Parathyroid adenoma (tissue), 2 donors: ENCODE measurements at regions not wholly inside any gene's neighbourhood (a gene's known extent, or its start where the extent isn't known, plus 50 kb on each side); places are given as distances from the start of the nearest gene placed in this dataset.

Source experiments
- H2AFZ ChIP-seq: fragments of 300-600 bp; sonication (generic); one replicate; pipeline ENCODE4 v1.7.0; 2017; ENCODE audit warnings: antibody characterized with exemption, mild to moderate bottlenecking
- H3K27ac ChIP-seq: fragments of 300-600 bp; sonication (generic); one replicate; pipeline ENCODE4 v1.7.0; 2017
- H3K27me3 ChIP-seq: fragments of 300-600 bp; sonication (generic); one replicate; pipeline ENCODE4 v1.7.0; 2017; ENCODE audit warnings: low read length; ENCODE audit not compliant: control insufficient read depth, insufficient read depth
- H3K36me3 ChIP-seq: fragments of 300-600 bp; sonication (generic); one replicate; pipeline ENCODE4 v1.7.0; 2017; ENCODE audit warnings: low read length; ENCODE audit not compliant: control insufficient read depth, insufficient read depth
- H3K4me1 ChIP-seq: fragments of 300-600 bp; sonication (generic); one replicate; pipeline ENCODE4 v1.7.0; 2017; ENCODE audit warnings: control low read depth
- H3K4me2 ChIP-seq: fragments of 300-600 bp; sonication (generic); one replicate; pipeline ENCODE4 v1.7.0; 2017; ENCODE audit warnings: low read length
- H3K4me3 ChIP-seq: fragments of 300-600 bp; sonication (generic); one replicate; pipeline ENCODE4 v1.7.0; 2017; ENCODE audit warnings: low read depth, low read length
- H3K79me2 ChIP-seq: fragments of 300-600 bp; sonication (generic); one replicate; pipeline ENCODE4 v1.7.0; 2017; ENCODE audit warnings: control low read depth
- H3K9ac ChIP-seq: fragments of 300-600 bp; sonication (generic); one replicate; pipeline ENCODE4 v1.7.0; 2017; ENCODE audit warnings: mild to moderate bottlenecking
- H3K9me3 ChIP-seq: fragments of 300-600 bp; sonication (generic); one replicate; pipeline ENCODE4 v1.7.0; 2017; ENCODE audit warnings: low read length; ENCODE audit not compliant: control insufficient read depth
- TF ChIP-seq, protein P1 (sequence below): fragments of 300-600 bp; sonication (generic); IDR thresholded peaks from one replicate; pipeline ENCODE4 v1.7.0; 2017; ENCODE audit warnings: antibody characterized with exemption, mild to moderate bottlenecking
- donor health status: primary hyperparathyroidism.

DNA sequence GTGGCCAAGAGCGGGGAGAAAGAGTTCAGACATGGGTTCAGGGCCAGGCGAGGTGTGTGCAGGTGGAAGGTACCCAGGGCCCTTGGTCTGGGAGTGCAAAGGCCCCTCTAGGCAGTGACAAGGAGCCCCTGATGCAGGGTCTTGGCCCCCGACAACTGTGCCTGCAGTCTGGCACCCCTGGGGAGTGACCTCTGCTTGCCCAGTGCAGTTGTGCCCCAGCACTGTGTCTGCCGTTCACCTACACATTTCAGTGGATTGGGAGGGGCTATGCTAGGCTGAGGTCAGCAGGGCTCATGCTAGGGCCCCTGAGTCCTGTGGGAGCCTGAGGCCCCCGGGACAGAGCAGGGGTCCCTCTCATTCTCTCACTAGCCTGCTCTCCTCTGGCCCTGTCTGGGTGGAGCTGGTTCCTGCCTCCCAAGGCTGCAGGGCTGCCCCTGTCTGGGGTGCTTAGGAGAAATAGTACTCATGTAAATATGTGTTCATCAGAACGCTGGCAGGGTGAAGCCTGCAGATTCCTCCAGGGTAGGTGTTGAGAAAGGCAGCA is 550.4 kb downstream of the TCERG1L start:
- H3K4me1 ChIP-seq = no peaks in the 10 kb centered on the region
- H3K27ac ChIP-seq = no peak overlapping the region

DNA sequence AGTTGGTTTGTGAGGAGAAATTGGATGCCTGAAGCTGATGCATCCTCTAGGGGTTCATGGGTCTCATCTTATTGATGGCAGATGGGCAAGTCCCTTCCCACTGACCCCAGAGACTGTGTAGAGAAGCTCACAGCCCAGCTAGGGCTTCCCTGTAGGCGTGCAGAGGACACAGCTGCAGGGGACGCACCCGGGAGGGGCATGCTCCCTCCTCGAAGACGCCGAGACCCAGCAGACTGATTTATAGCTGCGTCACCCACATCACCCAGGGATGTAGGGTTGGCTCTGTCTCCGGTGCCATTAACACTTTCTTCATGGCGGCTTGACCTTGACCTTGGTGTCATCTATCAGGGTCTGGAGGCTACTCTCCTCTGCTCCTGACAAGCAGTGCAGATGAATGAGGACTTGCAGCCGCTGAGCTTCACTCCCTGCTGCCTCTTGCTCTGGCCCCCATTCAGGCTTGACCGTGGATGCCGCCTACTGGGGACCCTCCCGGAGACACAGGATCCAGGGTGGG is 549.7 kb downstream of the TCERG1L start:
- Histone ChIP-seq H3K79me2 (no peaks in the 10 kb centered on the region), H3K4me2 (no peak overlapping the region), H2AFZ (no peak overlapping the region), H3K9ac (no peak overlapping the region), H3K27me3 (no peaks in the 10 kb centered on the region), H3K36me3 (no peaks in the 10 kb centered on the region), H3K27ac (no peak overlapping the region), H3K4me1 (no peaks in the 10 kb centered on the region), H3K9me3 (no peaks in the 10 kb centered on the region), H3K4me3 (no peak overlapping the region)
- TF ChIP-seq, protein P1, sequence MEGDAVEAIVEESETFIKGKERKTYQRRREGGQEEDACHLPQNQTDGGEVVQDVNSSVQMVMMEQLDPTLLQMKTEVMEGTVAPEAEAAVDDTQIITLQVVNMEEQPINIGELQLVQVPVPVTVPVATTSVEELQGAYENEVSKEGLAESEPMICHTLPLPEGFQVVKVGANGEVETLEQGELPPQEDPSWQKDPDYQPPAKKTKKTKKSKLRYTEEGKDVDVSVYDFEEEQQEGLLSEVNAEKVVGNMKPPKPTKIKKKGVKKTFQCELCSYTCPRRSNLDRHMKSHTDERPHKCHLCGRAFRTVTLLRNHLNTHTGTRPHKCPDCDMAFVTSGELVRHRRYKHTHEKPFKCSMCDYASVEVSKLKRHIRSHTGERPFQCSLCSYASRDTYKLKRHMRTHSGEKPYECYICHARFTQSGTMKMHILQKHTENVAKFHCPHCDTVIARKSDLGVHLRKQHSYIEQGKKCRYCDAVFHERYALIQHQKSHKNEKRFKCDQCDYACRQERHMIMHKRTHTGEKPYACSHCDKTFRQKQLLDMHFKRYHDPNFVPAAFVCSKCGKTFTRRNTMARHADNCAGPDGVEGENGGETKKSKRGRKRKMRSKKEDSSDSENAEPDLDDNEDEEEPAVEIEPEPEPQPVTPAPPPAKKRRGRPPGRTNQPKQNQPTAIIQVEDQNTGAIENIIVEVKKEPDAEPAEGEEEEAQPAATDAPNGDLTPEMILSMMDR = no peak

More for the DNA sequence above, 550.4 kb downstream of the TCERG1L start:
- Histone ChIP-seq H3K4me2 (no peak overlapping the region), H3K4me3 (no peak overlapping the region), H3K36me3 (no peaks in the 10 kb centered on the region), H2AFZ (no peak overlapping the region), H3K27me3 (no peaks in the 10 kb centered on the region), H3K79me2 (no peaks in the 10 kb centered on the region), H3K9ac (no peak overlapping the region), H3K9me3 (no peaks in the 10 kb centered on the region)
- TF ChIP-seq, protein P1 = no peak

DNA sequence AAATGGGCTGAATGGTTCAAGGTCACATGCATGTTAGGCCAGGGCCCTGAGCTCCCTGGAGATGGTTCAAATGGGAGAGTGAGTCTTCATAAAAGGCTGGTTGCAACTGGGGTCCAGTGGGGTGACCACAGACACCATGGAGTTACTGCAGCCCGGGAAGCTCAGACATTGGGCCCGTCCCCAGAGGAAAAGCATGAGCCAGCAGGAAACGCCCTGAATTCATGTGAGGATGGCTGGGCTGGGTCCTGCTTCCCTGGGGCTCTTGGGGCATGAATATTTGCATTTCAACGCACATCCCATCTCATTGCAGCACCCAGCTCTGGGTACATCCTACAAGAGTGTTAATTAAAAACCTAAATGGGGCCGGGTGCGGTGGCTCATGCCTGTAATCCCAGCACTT is 549.0 kb downstream of the TCERG1L start:
- H2AFZ ChIP-seq = no peak overlapping the region
- H3K9ac ChIP-seq = no peak overlapping the region
- no peaks in the 10 kb centered on the region for H3K79me2 ChIP-seq
- no peaks in the 10 kb centered on the region for H3K27me3 ChIP-seq
- no peaks in the 10 kb centered on the region for H3K36me3 ChIP-seq
- H3K4me1 ChIP-seq = no peaks in the 10 kb centered on the region
- H3K9me3 ChIP-seq = no peaks in the 10 kb centered on the region
- no peak overlapping the region for H3K4me2 ChIP-seq
- H3K27ac ChIP-seq = no peak overlapping the region
- TF ChIP-seq, protein P1 = no peak
- no peak overlapping the region for H3K4me3 ChIP-seq

DNA sequence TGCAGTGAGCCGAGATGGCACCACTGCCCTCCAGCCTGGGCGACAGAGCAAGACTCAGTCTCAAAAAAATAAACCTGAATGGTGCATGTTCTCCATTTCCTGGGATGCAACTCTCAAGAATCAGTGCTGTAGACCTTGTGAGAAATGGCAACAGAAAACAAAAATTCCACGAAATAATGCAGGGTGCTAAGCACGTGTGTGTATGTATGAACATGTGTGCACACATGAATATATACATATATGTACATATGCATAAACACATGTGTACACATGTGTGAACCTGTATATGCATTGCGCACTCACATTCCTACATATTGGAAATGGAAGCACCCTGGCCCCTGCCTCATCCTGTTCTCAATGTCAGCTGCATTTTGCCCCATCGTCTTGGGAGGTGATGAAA is 548.5 kb downstream of the TCERG1L start:
- H2AFZ ChIP-seq = no peak overlapping the region
- no peak overlapping the region for H3K27ac ChIP-seq
- H3K27me3 ChIP-seq = no peaks in the 10 kb centered on the region
- TF ChIP-seq, protein P1 = no peak
- H3K4me3 ChIP-seq = no peak overlapping the region
- H3K36me3 ChIP-seq = no peaks in the 10 kb centered on the region
- no peak overlapping the region for H3K4me2 ChIP-seq
- no peaks in the 10 kb centered on the region for H3K79me2 ChIP-seq
- no peaks in the 10 kb centered on the region for H3K4me1 ChIP-seq
- no peak overlapping the region for H3K9ac ChIP-seq
- H3K9me3 ChIP-seq = no peaks in the 10 kb centered on the region

DNA sequence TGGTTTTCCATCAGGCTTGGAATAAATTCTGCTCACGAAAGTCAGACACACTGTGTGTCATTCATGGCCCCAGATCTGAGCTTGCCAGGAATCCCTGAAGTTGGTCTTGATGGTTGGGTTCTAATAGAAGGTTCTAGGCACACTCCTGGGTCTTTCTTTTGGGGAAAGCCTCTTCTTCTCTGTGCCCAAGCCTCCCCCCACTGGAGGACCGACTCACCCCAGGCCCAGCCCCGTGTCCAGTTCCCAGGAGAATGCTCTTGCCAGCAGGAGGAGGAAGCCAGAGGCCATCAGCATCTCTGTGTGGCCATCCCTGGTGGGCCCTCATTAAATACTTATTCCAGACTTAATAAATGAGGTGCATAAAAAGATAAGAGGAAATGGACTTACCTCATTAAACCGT is 548.0 kb downstream of the TCERG1L start:
- no peaks in the 10 kb centered on the region for H3K4me1 ChIP-seq
- H3K4me3 ChIP-seq = no peak overlapping the region
- no peak overlapping the region for H3K27ac ChIP-seq
- H3K79me2 ChIP-seq = no peaks in the 10 kb centered on the region
- no peaks in the 10 kb centered on the region for H3K9me3 ChIP-seq
- H3K36me3 ChIP-seq = no peaks in the 10 kb centered on the region
- H3K9ac ChIP-seq = no peak overlapping the region
- TF ChIP-seq, protein P1 = no peak
- H2AFZ ChIP-seq = no peak overlapping the region
- H3K27me3 ChIP-seq = no peaks in the 10 kb centered on the region
- H3K4me2 ChIP-seq = no peak overlapping the region
